HG02981 (cell line): ENCODE measurements at regions not wholly inside any gene's neighbourhood (a gene's known extent, or its start where the extent isn't known, plus 50 kb on each side); places are given as distances from the start of the nearest gene placed in this dataset.
"Not testable (repeated sequence)": the region's sequence is repeated elsewhere in the genome, so short reads cannot be mapped to it uniquely, and the experiment has no call there.

Source experiments
- ATAC-seq: cut with Tn5 transposase; IDR thresholded peaks from one replicate; pipeline ENCODE4 v1.9.1; 2021; ENCODE audit warnings: mild to moderate bottlenecking, moderate library complexity; ENCODE audit not compliant: unreplicated experiment

GRCh38 chr15:46892621-46893160 is 824.6 kb upstream of the SEMA6D start:
- ATAC-seq, result no peak

GRCh38 chr15:46894644-46895043 is 822.7 kb upstream of the SEMA6D start:
- ATAC-seq, result no peak

GRCh38 chr15:46897266-46897665 is 820.0 kb upstream of the SEMA6D start:
- no peak for ATAC-seq

- no peak for ATAC-seq
Observed at GRCh38 chr15:46901001-46901400, 816.3 kb upstream of the SEMA6D start.

GRCh38 chr15:46917721-46918252 is 799.5 kb upstream of the SEMA6D start:
- ATAC-seq, result no peak

- no peak for ATAC-seq
Observed at GRCh38 chr15:46918462-46919140, 798.7 kb upstream of the SEMA6D start.

- no peak for ATAC-seq
Observed at GRCh38 chr15:46921891-46922290, 795.4 kb upstream of the SEMA6D start.

- no peak for ATAC-seq
Observed at GRCh38 chr15:46930426-46930825, 786.9 kb upstream of the SEMA6D start.

GRCh38 chr15:46933332-46933731 is 784.0 kb upstream of the SEMA6D start:
- no peak for ATAC-seq

- no peak for ATAC-seq
Observed at GRCh38 chr15:46934851-46935250, 782.5 kb upstream of the SEMA6D start.

- ATAC-seq, result no peak
Observed at GRCh38 chr15:46938169-46938568, 779.1 kb upstream of the SEMA6D start.

GRCh38 chr15:46941241-46941640 is 776.1 kb upstream of the SEMA6D start:
- no peak for ATAC-seq

GRCh38 chr15:46946953-46947352 is 770.4 kb upstream of the SEMA6D start:
- no peak for ATAC-seq

GRCh38 chr15:46955576-46955975 is 761.7 kb upstream of the SEMA6D start:
- ATAC-seq, result no peak

GRCh38 chr15:46956456-46956855 is 760.8 kb upstream of the SEMA6D start:
- ATAC-seq, result no peak

- ATAC-seq, result no peak
Observed at GRCh38 chr15:46956881-46957280, 760.4 kb upstream of the SEMA6D start.

- no peak for ATAC-seq
Observed at GRCh38 chr15:46960581-46960980, 756.7 kb upstream of the SEMA6D start.

- ATAC-seq, result no peak
Observed at GRCh38 chr15:46961795-46962194, 755.5 kb upstream of the SEMA6D start.

- not testable (repeated sequence) for ATAC-seq
Observed at GRCh38 chr15:46988055-46988454, 729.2 kb upstream of the SEMA6D start.

- ATAC-seq, result no peak
Observed at GRCh38 chr15:46996359-46996758, 720.9 kb upstream of the SEMA6D start.

GRCh38 chr15:46997501-46997900 is 719.8 kb upstream of the SEMA6D start:
- no peak for ATAC-seq

GRCh38 chr15:47003568-47003967 is 713.7 kb upstream of the SEMA6D start:
- ATAC-seq, result no peak

- no peak for ATAC-seq
Observed at GRCh38 chr15:47013446-47013845, 703.9 kb upstream of the SEMA6D start.
